Common myeloid progenitor, CD34-positive (primary cell): ENCODE measurements at regions not wholly inside any gene's neighbourhood (a gene's known extent, or its start where the extent isn't known, plus 50 kb on each side); places are given as distances from the start of the nearest gene placed in this dataset.

Experiments
- CTCF ChIA-PET: fragments of 350-600 bp; sonication (Branson Sonifier 250); formaldehyde crosslinking; loops from one replicate; lab custom pipeline; 2021; ENCODE audit warnings: antibody characterized with exemption; lab: Charles Lee
- POLR2A ChIA-PET: fragments of 350-600 bp; sonication (Branson Sonifier 250); formaldehyde crosslinking; loops from one replicate; lab custom pipeline; 2021; ENCODE audit warnings: antibody characterized with exemption; lab: Charles Lee
- DNase-seq, 3 donors: peaks; one replicate each; pipeline versions ENCODE4 v3.0.0 to v3.0.0-alpha.2; 2013
- H3K27ac ChIP-seq, 2 experiments: 1 replicate in 1 of 2; 2 replicates in 1 of 2; pipeline ENCODE4 v1.7.0; 2013; ENCODE audit warnings: inconsistent platforms in 2 of 2, low read length in 2 of 2, mild to moderate bottlenecking in 2 of 2, low read depth in 1 of 2, moderate library complexity in 1 of 2; ENCODE audit not compliant: severe bottlenecking in 2 of 2, insufficient read depth in 1 of 2, poor library complexity in 1 of 2
- H3K27me3 ChIP-seq, 5 experiments: replicated peaks in 2 of 5; 1 replicate in 3 of 5; 2 replicates in 2 of 5; pipeline versions ENCODE4 v1.6.1 to v1.7.0; 2013; ENCODE audit warnings: low read length in 4 of 5, mild to moderate bottlenecking in 2 of 5, moderate library complexity in 2 of 5, inconsistent platforms in 1 of 5; ENCODE audit not compliant: insufficient read depth in 5 of 5, control insufficient read depth in 4 of 5
- H3K36me3 ChIP-seq, 4 experiments: 1 replicate in 2 of 4; 2 replicates in 2 of 4; pipeline versions ENCODE4 v1.6.1 to v1.7.0; 2013; ENCODE audit warnings: low read length in 3 of 4, control low read depth in 1 of 4, mild to moderate bottlenecking in 1 of 4; ENCODE audit not compliant: control insufficient read depth in 4 of 4, insufficient read depth in 4 of 4
- H3K4me1 ChIP-seq, 4 experiments: 1 replicate in 3 of 4; 2 replicates in 1 of 4; pipeline versions ENCODE4 v1.6.1 to v1.7.1; 2013; ENCODE audit warnings: low read length in 3 of 4, mild to moderate bottlenecking in 3 of 4, control low read depth in 1 of 4, inconsistent platforms in 1 of 4, moderate library complexity in 1 of 4; ENCODE audit not compliant: control insufficient read depth in 4 of 4, insufficient read depth in 4 of 4; ENCODE audit errors: control extremely low read depth in 1 of 4
- H3K4me3 ChIP-seq, 7 experiments: 1 replicate in 4 of 7; 2 replicates in 3 of 7; pipeline versions ENCODE4 v1.5.1 to v1.7.0; 2013; ENCODE audit warnings: mild to moderate bottlenecking in 7 of 7, low read length in 6 of 7, moderate library complexity in 6 of 7, inconsistent platforms in 2 of 7, low read depth in 2 of 7, control low read depth in 1 of 7; ENCODE audit not compliant: insufficient read depth in 4 of 7, control insufficient read depth in 1 of 7; ENCODE audit errors: extremely low read depth in 1 of 7
- H3K9me3 ChIP-seq, 5 experiments: 1 replicate in 4 of 5; 2 replicates in 1 of 5; pipeline versions ENCODE4 v1.6.1 to v1.7.1; 2013; ENCODE audit warnings: low read length in 4 of 5, mild to moderate bottlenecking in 2 of 5, inconsistent platforms in 1 of 5, low read depth in 1 of 5, moderate library complexity in 1 of 5; ENCODE audit not compliant: control insufficient read depth in 4 of 5, insufficient read depth in 2 of 5; ENCODE audit errors: control extremely low read depth in 1 of 5
- WGBS: methylation state at CpG from one replicate; pipeline ENCODE4 v1.1.5; 2013; ENCODE audit not compliant: insufficient coverage; 5-methylcytosine and 5-hydroxymethylcytosine counted together

- no peak overlapping the region for H3K27ac ChIP-seq
- peaks cover 0 to 1% (median 0%) of the 10 kb centered on the region in 5 experiments for H3K9me3 ChIP-seq
- CTCF ChIA-PET: interaction anchor here (0.9 kb wide), 1 partner anchor 9 kb away, joined by 3 read pairs; no protein-coding TSS in a partner anchor
- no peaks in the 10 kb centered on the region for H3K36me3 ChIP-seq
- H3K4me3 ChIP-seq: no peak overlapping the region
- peaks cover 0 to 5% (median 0%) of the 10 kb centered on the region in 5 experiments for H3K27me3 ChIP-seq
- 100% methylated on average over 2 of the region's 2 CpGs for WGBS
- no peak for DNase-seq
- POLR2A ChIA-PET: no interaction called here
- no peaks in the 10 kb centered on the region for H3K4me1 ChIP-seq
These were observed 156.6 kb downstream of the NOC3L start for GRCh38 chr10:94206176-94206575.

- Histone ChIP-seq H3K36me3 (no peaks in the 10 kb centered on the region), H3K27me3 (peaks cover 0 to 3% (median 0%) of the 10 kb centered on the region in 5 experiments), H3K4me1 (no peaks in the 10 kb centered on the region), H3K27ac (no peak overlapping the region), H3K9me3 (peaks cover 0 to 1% (median 0%) of the 10 kb centered on the region in 5 experiments), H3K4me3 (no peak overlapping the region)
- no peak for DNase-seq
- ChIA-PET POLR2A (no interaction called here), CTCF (no interaction called here)
- 83% methylated on average over 1 of the region's 1 CpG for WGBS
These were observed 154.4 kb downstream of the NOC3L start for GRCh38 chr10:94208315-94208714.

DNA sequence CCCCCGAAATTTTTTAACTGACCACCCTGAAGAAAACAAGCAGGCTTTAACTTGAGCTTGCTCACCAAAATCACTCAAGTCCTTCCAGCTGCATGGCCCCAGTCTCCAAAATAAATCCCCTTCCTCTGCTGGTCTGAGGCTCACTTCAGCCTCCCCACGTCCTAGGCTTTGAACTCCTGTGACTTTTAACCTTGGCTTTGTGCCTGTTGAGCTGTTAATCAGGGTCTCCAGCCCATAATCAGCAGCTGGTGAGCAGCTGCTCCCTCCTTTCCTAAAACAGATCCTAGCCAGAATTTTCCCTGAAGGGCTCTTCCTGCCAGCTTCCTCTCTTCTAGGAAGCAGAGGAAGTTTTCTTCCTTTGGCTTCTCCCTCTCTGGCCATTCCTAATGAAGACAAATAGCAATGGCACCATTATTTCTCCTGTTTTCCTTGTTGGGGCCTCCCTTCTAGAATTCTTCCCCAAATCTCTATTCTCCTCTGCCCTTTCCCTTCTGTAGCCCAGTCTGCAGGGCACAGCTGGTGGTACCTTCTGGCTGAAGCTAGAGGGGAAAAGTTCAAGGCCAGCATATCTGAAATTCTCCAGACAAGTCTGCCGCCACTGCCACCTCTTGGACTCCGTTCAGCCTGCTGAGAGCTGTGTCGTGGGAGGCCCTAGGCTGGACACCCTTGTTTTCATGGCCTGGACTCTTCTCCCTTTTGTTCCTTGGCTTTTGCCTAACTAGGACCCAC, 152.1 kb downstream of the NOC3L start:
- ChIA-PET CTCF (no interaction called here), POLR2A (no interaction called here)
- WGBS: 94% methylated on average over 5 of the region's 5 CpGs
- Histone ChIP-seq H3K27me3 (no peaks in the 10 kb centered on the region), H3K36me3 (no peaks in the 10 kb centered on the region), H3K4me1 (no peaks in the 10 kb centered on the region), H3K4me3 (no peak overlapping the region), H3K27ac (no peak overlapping the region), H3K9me3 (no peaks in the 10 kb centered on the region)
- DNase-seq: no peak

- no CpG with 5 or more reads among the region's 1 CpG for WGBS
- H3K27me3 ChIP-seq: no peaks in the 10 kb centered on the region
- H3K4me3 ChIP-seq: no peak overlapping the region
- POLR2A ChIA-PET: no interaction called here
- H3K36me3 ChIP-seq: no peaks in the 10 kb centered on the region
- no peaks in the 10 kb centered on the region for H3K4me1 ChIP-seq
- H3K9me3 ChIP-seq: no peaks in the 10 kb centered on the region
- CTCF ChIA-PET: no interaction called here
- no peak for DNase-seq
- H3K27ac ChIP-seq: no peak overlapping the region
These were observed 151.6 kb downstream of the NOC3L start for GRCh38 chr10:94211169-94211510.

DNA sequence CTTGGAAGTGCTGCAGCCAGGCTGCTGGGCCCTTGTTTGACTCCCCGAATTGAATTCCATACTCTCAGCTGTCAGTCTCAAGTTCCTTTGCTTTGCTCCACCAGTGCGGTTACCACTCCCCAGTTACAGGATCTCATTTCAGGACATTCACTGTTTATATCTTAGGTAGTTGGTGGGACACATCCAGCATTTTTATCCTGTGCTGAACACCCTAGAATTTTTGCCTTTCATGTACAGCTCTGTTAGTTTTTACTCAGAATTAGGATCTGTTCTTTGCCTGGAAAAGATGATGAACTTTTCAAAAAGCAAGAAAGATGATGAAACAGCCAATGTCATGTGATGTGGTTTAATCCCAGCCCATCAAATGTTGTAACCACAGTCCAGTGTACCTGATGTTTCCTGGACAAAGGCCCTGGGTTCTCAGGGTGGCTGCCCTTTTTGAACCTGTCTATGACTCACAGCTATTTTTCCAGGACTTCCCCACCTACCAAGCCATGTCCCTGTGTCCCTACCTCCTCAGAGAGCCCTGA, 149.7 kb downstream of the NOC3L start:
- no peaks in the 10 kb centered on the region for H3K36me3 ChIP-seq
- POLR2A ChIA-PET: no interaction called here
- CTCF ChIA-PET: no interaction called here
- H3K27me3 ChIP-seq: no peaks in the 10 kb centered on the region
- no peak for DNase-seq
- no peak overlapping the region for H3K27ac ChIP-seq
- H3K4me1 ChIP-seq: no peaks in the 10 kb centered on the region
- WGBS: 88% methylated on average over 2 of the region's 2 CpGs
- H3K4me3 ChIP-seq: no peak overlapping the region
- H3K9me3 ChIP-seq: no peaks in the 10 kb centered on the region

GRCh38 chr10:94213980-94214379, 148.8 kb downstream of the NOC3L start:
- Histone ChIP-seq H3K27ac (no peak overlapping the region), H3K27me3 (no peaks in the 10 kb centered on the region), H3K36me3 (no peaks in the 10 kb centered on the region), H3K4me1 (no peaks in the 10 kb centered on the region), H3K9me3 (no peaks in the 10 kb centered on the region), H3K4me3 (no peak overlapping the region)
- ChIA-PET CTCF (no interaction called here), POLR2A (no interaction called here)
- no peak for DNase-seq
- WGBS: 95% methylated on average over 3 of the region's 3 CpGs

DNA sequence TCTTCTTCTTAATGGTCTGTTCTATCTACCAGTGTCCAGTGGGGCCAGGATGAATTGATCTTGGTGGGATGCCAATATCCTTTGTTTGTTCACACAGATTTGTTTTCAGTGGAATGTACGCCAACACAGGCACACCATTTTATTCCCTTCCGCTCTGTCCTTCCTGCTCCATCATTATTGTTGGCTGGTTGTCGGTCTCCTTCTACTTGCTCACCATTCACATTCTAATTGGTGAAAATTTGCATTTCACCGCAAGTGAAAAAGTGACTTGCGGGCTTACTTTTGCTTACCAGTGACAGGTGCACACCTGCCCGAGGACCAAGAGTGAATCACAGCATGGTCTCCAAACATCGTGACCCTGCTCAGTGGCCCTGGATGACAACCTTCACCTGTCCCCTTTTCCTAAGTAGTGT, 148.3 kb downstream of the NOC3L start:
- WGBS: 87% methylated on average over 7 of the region's 7 CpGs
- POLR2A ChIA-PET: no interaction called here
- DNase-seq: no peak
- Histone ChIP-seq H3K27ac (no peak overlapping the region), H3K4me1 (no peaks in the 10 kb centered on the region), H3K4me3 (no peak overlapping the region), H3K27me3 (peaks cover 0 to 2% (median 0%) of the 10 kb centered on the region in 5 experiments), H3K9me3 (no peaks in the 10 kb centered on the region), H3K36me3 (no peaks in the 10 kb centered on the region)
- CTCF ChIA-PET: no interaction called here
